Stimulated activated CD4-positive, alpha-beta T cell treated with anti-CD3 and anti-CD28 coated beads, Interleukin-4, amount 100 ng/mL, for 24 hours (primary cell): ENCODE measurements at regions not wholly inside any gene's neighbourhood (a gene's known extent, or its start where the extent isn't known, plus 50 kb on each side); places are given as distances from the start of the nearest gene placed in this dataset.

ENCODE experiments used
- DNase-seq: peaks from one replicate; pipeline ENCODE4 v3.0.0-alpha.2; 2020

DNA sequence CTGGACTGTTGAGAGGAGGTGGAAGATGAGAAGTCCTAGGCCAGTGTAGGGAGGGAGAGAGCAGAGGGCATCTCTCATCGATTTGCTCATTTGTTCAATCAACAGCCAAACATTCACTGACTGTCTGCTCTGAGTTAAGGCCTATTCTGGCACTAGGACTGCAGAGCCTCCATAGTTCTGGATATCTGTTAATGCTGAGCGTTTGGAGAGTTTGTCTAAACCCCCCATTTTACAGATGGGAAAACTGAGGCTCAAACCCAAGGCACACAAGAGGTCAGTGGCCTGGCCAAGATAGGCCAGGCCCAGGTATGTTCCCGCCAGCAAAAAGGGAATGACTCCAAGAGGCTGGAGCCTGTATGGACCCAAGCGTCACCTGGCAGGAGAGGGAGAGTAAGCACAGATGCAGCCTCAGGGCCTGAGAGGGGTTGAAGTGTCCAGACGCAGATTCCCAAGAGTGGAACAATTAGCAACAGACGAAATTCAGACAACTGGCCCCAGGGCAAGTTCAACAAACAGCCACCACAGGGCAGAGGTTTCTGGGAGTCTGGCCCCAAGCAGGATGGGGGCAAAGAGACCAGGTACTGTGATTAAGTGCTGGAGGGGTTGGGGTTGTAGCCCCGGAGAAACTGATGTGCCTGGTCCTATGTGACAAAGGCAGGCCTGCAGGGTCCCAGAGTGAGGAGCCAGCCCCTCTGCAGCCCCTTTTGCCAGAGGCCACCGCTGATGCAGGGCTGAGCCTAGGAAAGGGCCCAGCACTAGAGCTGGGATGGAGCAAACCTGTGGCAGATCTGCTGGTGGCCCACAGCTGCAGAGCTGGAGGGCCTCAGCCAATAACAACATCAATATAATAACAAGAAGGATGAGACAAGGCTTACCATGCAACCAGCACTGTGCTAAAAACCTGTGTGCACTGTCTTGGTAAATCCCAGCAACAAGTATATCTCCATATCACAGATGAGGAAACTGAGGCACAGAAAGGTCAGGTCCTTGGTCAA is 245.1 kb upstream of the TLE3 start:
- DNase-seq = no peak

GRCh38 chr15:70342141-70342540 is 244.4 kb upstream of the TLE3 start:
- DNase-seq = no peak

DNA sequence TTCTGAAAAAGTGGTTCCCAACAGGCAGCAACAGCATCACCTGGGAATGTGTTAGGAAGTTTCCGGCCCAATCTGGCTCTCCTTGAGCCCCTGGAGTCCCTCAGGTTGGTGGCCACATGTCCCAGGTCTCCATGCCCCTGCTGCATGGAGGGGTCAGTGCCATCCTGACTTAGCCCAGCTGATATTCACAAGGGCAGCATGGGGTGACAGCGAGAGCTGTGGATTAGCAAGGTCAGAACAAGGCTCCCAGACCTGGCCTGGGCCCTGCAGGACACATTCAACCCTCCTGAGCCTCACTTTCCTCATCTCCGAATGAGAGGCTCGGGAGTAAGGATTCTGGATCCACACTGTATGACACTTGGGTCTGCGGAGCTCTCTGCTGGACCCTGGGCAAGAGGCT is 243.8 kb upstream of the TLE3 start:
- DNase-seq = no peak

- DNase-seq = no peak
Measured at GRCh38 chr15:70340494-70340870, 242.8 kb upstream of the TLE3 start.

DNA sequence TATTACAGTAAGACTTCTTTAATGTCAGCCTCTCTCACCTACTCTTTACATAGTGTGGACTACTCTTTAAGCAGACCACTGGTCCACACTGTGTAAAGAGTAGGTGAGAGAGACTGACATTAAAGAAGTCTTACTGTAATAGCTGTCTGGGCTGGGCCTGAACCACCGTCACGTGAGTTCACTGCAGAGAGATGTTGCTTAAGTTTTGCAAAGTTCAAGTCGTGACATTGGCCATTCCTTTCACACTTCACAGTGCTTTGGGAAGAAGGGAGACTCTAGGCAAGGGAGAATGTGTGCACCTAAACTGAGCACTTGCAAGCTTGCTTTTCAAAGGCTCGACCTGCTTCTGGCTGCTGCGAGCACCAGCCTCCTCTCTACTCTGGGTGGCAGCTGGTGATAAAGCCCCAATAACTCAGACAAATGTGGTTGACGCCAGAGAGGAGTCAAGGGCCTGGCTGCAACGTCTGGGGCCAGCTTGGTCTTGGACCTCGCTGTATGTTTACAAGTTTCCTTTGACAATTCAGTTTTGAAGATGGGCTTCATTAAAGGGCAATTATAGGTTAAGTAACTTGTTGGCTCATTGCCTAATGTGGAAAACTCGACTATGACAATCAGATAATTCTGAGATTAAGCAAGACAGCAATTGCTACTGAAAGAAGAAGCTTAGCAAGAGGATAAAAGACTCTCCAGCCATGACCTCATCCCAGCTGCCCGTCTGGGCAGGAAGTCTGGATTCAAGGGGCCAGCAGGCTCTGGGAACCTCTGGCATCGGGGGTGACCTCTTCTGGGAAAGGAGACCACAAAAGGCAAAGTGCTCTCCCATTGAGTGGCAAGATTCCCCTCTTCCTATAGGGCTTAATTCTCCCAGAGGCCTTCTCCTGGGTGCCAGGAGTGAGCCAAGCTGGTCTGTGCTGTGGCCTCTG is 242.1 kb upstream of the TLE3 start:
- no peak for DNase-seq

GRCh38 chr15:70337277-70338186 is 239.8 kb upstream of the TLE3 start:
- DNase-seq = no peak

- DNase-seq = no peak
Measured at GRCh38 chr15:70336425-70337009, 238.8 kb upstream of the TLE3 start.

DNA sequence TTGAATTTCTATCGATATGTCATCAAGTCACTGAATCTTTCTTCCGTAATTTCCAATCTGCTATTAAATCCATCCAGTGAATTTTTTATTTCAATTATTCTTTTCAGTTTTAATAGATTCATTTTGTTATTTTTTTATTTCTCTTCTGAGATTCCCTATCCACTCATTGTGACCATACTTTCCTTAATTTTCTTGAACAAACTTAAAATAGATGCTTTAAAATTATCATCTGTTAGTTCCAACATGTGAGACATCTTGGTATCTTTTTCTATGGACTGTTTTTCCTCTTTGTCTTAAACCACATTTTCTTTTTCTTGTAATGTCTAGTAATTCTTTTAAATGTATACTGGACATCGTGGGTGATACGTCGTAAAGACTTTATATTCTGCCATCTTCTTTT is 236.6 kb upstream of the TLE3 start:
- no peak for DNase-seq

DNA sequence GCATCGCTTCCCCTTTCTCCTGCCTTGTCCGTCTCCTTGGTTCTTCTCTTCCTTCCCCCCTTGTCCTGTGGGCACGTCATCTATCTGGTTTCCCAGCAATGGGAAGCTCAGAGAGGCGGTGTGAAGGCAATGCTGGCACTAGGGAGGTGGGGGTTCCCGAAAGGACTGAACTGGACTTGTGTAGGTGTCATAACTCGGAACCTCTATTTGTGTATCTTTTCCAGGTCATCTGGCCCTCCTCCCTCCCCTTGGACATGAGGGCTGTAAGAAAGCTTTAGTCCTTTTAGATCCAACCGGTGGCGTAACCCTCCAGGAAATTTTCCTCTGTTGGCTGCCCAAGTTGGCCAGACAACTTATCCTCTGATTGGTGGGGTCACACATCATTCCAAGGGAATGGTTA is 231.5 kb upstream of the TLE3 start:
- no peak for DNase-seq

- no peak for DNase-seq
Measured at GRCh38 chr15:70328679-70329115, 231.0 kb upstream of the TLE3 start.

DNA sequence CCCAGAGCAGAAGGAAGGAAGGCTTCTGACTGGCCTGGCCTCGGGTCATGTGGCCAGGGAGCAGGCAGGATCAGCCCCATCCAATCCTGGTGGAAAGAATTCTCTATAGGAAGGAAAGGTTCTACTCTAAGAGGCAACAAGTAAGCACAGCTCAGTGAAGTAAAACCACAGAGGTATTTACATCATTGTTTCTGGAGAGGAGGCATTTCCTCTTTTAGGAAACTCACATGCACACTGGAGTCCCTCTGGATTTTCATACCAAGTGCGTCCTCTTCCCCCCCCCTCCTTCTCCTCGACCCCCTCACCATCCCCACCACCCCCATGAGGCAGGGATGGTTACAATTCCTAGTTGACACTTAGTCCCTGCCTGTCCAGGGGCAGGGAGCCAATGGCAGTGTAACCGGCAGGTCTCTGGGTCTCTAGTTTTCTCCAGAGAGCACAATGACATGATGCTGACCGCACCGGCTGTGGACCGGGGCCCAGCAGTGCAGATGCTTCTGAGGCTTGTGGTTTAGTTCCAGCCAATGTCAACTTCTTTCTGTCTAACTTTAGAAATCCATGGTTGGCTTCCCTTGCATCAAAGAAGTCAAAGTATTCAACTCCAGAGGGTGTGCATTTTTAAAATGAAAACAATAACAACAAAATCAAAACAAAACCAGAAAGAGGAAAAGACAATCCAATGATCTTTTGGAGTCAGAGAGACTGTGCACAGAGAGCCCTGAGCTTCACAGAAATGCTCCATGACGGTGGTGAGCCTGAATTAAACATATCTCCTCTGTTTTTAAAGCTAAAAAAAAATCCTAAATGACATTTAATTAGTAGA is 230.3 kb upstream of the TLE3 start:
- no peak for DNase-seq

DNA sequence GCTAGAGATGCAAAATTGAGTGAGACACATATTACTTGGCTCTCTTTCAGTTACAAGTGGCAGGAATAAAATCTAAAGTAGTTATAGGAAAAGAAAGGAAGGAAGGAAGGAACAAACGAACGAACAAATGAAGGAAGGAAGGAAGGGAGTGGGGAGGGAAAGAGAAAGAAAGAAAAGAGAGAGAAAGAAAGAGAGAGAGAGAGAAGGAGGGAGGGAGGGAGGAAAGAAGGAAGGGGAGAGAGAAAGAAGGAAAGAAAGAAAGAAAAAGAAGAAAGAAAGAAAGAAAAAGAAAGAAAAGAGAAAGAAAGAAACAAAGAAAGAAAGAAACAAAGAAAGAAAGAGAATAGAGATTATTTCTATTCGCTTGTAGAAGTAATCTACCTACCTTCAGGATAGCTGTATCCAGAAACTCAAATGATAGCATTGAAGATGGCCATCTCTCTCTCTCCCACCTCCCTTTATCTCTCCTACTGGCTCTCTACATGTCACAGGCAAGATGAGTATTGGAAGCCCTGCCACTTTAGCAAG is 229.7 kb upstream of the TLE3 start:
- no peak for DNase-seq

GRCh38 chr15:70324001-70324974 is 226.6 kb upstream of the TLE3 start:
- no peak for DNase-seq

DNA sequence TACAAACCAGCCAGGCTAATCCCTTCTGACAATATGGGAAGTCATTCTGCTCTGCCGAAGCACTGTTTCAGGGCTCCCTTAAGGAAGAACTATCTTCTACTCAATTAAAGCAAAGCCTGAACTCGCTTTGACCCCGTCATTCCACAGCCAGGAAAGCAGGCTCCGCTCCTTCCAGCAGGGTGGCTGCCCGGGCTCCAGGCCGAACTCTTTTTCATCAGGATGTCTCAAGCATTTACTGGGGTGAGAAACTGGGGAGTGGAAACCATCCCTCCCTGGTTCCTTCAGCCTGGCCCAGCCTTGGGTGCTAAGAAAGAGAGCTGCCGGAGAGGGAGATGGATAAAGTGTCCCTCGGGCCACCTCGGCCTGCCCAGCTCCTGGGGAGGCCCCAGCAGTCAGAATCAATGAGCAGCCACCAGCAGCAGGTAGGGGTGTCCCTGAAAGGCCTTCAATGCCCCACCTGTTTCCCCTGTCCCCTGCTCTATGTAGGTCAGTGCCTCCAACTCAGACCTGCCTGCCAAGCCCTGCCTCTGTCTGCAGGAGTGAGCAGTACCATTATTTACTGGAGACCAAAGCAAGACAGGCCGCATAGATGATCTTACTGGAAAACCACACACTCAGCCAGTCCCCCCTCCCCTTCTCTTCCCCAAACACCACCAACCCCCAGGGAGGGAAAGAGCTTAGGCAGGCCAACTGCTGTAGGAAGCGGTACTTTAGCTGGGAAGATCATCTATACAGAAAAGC is 225.6 kb upstream of the TLE3 start:
- no peak for DNase-seq

DNA sequence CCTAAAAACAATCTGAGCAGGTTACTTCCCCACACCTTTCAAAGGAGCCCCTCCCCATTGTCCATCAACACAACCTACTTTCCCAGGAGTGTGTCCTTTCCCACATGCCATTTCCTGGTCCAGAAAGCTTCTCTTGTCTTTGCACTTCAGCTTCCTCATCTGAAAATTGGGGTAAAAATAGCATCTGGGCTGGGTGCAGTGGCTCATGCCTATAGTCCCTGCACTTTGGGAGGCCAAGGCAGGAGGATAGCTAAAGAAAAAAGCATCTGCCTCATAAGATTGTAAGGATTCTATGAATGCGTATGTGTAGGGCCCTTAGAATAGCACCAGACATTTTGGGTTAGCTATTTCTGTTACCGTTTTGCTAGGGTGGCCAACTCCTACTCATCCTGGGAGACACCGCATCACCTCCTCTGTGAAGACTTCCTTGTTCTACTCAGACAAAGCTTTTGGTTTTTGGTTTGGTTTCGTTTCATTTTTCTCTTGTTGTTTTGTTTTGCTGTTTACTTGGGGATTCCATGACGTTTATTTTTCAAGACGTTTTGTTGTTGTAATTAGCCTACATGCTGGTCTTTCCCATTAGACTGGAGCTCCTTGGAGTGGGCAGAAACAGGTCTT is 224.4 kb upstream of the TLE3 start:
- DNase-seq = no peak

DNA sequence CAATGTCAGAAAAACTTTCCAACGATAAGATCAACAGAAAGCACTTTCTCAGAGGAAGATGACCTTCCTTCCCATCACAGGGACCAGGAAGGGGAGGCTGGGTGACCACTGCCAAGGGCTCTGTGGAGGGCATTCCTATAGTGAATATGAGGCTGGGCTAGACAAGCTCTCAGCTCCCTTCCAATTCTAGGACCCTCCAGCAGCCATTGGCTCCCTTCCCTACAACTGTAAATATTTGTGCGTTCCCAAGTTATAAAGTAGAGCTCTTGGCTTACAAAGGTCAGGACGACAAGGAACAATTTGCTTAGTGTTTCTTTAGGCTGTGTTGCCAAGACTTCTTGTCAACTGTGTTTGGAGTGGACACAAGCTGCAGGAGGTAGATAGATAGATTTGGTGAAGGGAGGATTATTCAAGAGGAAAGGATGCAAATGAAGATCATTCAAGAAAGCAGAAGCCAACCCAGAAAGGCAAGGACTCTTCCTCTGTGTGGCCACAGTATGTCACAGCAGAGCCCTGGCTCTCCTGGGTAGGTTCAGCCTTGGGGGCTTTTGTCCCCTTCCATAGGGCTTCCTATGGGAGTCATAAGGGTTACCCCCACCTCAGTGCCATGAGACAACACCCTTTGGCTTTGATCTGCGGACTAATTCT is 223.6 kb upstream of the TLE3 start:
- no peak for DNase-seq

- DNase-seq = no peak
Measured at GRCh38 chr15:70320482-70320881, 222.8 kb upstream of the TLE3 start.

GRCh38 chr15:70320077-70320476 is 222.4 kb upstream of the TLE3 start:
- no peak for DNase-seq
